HG03521 (cell line): ENCODE measurements at regions not wholly inside any gene's neighbourhood (a gene's known extent, or its start where the extent isn't known, plus 50 kb on each side); places are given as distances from the start of the nearest gene placed in this dataset.

ENCODE experiments used
- ATAC-seq: cut with Tn5 transposase; IDR thresholded peaks from one replicate; pipeline ENCODE4 v1.9.1; 2021; ENCODE audit warnings: mild to moderate bottlenecking, moderate library complexity; ENCODE audit not compliant: unreplicated experiment

- ATAC-seq = no peak
These were observed 59.8 kb upstream of the GPM6A start for GRCh38 chr4:175871774-175872405.

DNA sequence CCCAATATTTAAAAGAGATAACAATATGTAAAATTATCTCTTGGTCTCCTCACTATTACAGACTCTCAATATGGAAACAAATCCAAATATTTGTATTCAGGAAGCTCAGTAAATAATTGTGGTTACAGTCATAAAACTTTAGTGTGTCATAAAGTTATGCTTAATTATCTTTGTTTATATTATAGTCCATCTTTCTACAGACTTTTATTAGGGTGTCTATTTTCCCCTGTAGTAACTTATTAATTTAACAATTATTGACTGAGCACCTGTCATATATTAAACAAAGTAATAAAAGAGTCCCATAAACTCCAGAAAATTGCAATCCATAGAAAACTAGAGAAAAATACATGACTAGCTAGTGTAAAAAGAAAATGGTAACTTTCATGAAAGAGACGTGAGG, 61.6 kb upstream of the GPM6A start:
- no peak for ATAC-seq

DNA sequence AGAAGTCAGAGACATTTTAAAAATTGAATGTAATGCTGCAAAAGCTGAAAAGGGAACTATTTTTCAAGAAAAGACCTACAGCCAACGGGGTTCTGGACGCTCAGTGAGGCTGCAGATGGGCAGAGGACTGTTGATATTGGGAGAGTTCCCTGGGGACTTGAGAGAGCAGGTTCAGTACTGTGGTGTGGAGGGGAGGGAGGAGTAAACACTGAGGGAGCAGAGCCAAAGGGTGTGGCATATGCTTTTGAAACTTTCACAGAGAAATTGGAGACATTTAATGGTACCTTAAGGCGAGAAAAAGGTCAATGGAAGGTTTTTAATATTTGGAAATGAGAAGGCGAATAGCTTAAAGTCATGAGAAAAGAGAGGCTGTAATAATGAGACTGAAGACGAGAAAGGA, 62.2 kb upstream of the GPM6A start:
- no peak for ATAC-seq

DNA sequence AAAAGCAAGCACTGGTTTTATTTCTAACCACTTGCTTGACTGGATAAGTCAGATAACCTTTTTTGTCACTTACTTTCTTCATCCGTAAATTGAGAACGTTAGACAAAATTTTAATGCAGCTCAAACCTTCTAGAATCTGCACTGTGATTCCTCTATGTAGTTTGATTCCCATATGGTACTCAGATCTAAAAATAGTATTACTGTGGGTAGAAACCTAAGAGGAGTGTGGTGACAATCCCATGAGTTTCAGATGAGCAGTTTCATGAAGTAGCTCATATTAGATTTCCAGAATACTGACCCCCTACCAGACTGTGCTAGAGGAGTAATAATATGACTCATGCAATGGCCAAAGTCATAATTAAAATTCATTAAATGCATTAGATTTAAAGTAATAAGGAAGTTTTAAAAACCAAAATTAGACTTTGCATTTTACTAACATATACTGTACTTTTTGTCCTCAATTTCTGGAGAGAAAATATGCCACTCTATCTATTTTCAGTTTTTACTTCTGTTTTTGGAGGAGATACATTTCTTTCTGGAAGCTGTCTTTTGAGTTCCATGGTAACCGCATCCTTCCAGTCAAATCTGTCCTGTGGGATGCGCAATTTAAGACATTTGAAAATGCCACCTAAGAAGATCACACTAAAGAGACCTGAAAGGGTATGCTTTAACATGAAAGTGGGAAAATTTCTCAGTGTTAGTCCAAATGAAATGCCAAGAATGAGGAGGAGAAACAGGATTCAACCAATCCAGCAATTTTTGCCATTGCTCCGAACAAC, 64.1 kb upstream of the GPM6A start:
- no peak for ATAC-seq

DNA sequence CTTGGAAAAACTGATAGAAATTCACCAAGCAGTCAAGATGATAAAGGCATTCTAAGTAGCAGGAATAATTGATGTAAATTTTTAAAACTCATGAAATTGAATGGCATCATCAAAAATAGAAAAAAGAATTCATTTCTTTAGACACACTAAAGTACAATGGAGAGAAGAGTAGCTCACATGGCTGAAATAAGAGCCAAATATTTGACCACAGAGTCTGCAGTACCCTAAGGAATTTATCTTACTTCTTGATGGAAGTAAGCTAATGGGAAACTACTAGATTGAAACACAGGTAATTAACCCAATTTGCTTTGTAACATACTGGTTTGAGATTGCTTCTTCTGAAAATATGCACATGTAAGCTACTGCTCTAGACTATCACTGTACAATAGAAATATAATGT, 70.8 kb upstream of the GPM6A start:
- ATAC-seq = no peak

- ATAC-seq = no peak
These were observed 72.0 kb upstream of the GPM6A start for GRCh38 chr4:175884048-175884447.

DNA sequence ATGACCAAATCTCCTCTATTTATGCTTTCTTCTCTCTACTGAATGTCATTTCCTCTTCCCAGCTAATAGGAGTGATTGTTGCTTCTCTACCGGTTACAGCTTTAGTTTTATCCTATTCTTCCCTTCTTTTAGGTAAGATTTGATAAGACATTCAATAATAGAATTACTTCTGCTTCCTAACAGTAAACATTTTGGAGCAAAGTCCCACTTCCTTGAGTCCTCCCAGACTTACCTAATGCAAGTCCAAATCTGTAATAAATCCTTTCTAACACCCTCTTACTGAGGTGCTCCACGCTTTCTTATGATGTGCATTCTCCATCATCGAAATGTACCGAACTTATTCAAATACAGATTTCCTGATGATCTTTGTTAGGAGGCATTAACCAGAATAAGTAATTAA, 79.2 kb upstream of the GPM6A start:
- ATAC-seq = no peak

- no peak for ATAC-seq
These were observed 79.8 kb upstream of the GPM6A start for GRCh38 chr4:175891851-175892250.

DNA sequence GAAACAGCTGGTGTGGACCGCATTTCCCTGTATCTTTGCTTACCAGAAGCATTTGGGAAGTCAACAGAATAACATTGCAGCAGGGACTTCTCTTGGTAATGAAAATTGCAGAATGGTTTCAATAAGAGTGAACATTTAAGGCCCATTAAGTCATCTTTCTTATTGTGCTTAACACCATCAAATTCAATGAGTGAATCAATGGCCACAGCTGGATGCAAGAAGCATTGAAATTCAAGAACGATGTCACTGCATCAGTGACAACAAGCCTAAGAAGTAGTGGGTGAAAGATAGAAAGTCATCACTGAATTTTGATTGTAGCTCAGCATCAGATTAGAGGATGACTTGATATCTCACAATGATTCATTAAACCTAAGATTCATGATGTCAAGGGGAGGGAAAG, 93.9 kb upstream of the GPM6A start:
- ATAC-seq = no peak

GRCh38 chr4:175906384-175906783, 94.3 kb upstream of the GPM6A start:
- no peak for ATAC-seq

- no peak for ATAC-seq
These were observed 98.6 kb upstream of the GPM6A start for GRCh38 chr4:175910700-175911099.

GRCh38 chr4:175916626-175917351, 104.7 kb upstream of the GPM6A start:
- ATAC-seq = no peak

- ATAC-seq = no peak
These were observed 115.1 kb upstream of the GPM6A start for GRCh38 chr4:175927121-175927520.

DNA sequence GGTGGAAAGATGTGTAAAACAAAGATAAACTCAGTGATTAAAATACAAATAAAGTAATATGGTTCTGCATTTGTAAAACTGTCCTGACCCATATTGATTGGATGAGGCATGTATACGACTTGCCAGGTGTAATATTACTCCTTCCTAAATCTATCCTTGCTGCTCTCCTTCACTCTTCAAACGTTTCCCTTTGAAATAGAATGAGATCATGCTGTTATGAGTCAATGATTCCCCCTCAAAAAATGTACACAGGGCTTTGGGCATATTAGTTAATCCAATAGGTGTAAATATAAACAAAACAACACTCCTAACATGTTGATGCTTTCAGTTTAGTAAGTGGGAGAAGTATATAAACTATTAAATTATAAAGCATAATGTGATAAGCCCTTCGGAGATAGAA, 117.4 kb upstream of the GPM6A start:
- no peak for ATAC-seq

GRCh38 chr4:175929932-175930331, 117.9 kb upstream of the GPM6A start:
- no peak for ATAC-seq

- no peak for ATAC-seq
These were observed 118.4 kb upstream of the GPM6A start for GRCh38 chr4:175930471-175930870.

DNA sequence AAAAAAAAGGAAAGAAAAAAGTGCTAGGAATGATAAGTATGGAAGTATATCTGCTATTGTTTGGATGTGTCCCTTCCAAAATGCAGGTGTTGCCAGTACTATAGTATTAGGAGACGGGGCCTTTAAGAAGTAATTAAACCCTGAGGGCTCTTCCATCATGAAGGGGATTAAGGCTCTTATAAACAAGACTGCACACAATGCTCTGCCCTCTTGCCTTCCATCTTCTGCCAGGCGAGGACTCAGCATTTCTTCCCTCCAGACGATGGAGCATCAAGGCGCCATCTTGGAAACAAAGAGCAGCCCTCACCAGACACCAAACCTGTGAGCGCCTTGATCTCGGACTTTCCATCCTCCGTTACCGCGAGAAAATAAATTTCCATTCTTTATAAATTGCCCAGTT, 120.1 kb upstream of the GPM6A start:
- ATAC-seq = no peak

GRCh38 chr4:175934506-175934905, 122.4 kb upstream of the GPM6A start:
- no peak for ATAC-seq

DNA sequence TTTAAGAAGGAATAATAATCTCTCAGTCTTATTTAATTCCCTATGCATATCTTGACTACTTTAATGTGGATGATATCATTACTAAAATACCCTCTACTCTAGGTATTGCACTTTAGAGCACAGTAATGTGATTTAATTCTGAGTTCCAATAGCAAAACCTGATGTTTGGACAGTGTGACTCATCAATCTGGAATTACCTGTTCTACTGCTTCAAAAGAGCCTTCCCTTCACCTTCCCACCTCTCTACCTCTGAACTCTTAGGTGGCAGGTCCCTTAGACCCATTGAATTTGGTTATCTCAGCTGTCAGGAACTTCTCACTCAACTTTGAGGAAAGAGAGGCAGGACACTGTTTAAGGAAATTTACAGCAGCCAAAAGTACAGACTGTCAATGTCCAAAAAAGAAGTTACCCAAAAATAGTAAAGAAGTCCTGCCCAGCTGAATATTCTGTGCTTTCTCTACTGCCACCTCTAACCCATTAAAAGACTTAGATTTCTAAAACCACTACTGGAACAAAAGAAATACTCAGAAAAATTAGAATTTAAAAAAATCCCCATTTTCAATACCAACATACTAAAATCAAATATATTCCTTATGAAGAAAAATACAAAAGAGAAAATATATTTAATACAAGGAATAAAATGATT, 123.1 kb upstream of the GPM6A start:
- ATAC-seq = no peak

DNA sequence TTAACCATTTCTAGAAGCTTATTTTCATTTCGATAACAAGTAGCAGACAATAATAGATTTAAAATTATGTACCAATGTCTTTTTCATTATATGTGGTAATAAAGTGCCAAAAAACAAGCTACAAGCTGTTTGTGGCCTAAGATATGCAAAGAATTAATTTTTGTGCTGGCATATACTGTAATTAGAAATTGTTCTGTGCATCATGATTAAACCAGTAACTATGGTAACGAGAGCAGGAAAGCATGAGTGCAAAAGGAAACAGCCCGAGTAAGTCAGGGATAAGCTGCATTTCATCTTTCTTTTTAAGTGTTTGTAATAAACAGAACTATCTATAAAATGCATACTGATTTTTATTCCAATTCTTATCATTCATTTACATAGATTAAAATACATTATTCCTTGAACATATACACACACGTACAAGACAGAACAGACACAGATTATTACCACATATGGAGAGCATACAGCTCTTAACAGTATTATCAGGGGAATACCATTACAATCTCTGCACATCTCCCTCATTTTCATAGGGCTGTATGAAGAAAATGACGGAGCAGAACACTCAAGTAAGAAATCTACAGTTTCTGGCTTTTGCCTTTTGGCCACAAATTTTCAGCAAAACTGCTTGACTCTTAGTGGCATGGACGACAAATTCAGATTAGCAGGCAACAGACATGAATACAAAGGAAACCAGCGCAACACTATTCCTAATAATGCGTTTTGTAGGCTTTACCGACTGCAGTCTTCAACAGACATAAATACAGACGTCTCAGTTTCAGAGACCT, 121.3 kb upstream of the WDR17 start:
- ATAC-seq = no peak
